Upper lobe of right lung (tissue), 1 donor: ENCODE measurements at regions not wholly inside any gene's neighbourhood (a gene's known extent, or its start where the extent isn't known, plus 50 kb on each side); places are given as distances from the start of the nearest gene placed in this dataset.

ENCODE experiments used
- ATAC-seq: fragments of 200-7000 bp; cut with Tn5 transposase; one replicate; pipeline ENCODE4 v1.9.1; 2020; ENCODE audit warnings: mild to moderate bottlenecking, moderate library complexity
- DNase-seq: peaks from one replicate; pipeline ENCODE4 v3.0.0-alpha.2; 2020
- H3K27ac ChIP-seq: fragments of 200-600 bp; one replicate; pipeline ENCODE4 v1.8.0; 2022
- H3K27me3 ChIP-seq: fragments of 200-600 bp; one replicate; pipeline ENCODE4 v1.8.0; 2022; ENCODE audit warnings: mild to moderate bottlenecking
- H3K36me3 ChIP-seq: fragments of 200-600 bp; one replicate; pipeline ENCODE4 v1.8.0; 2022
- H3K4me1 ChIP-seq: fragments of 200-600 bp; one replicate; pipeline ENCODE4 v1.8.0; 2022
- H3K4me3 ChIP-seq: fragments of 200-600 bp; one replicate; pipeline ENCODE4 v1.8.0; 2022; ENCODE audit warnings: mild to moderate bottlenecking
- H3K9me3 ChIP-seq: fragments of 200-600 bp; one replicate; pipeline ENCODE4 v1.8.0; 2022
- CTCF ChIP-seq: fragments of 200-600 bp; IDR thresholded peaks from one replicate; pipeline ENCODE4 v1.8.0; 2022; ENCODE audit warnings: antibody characterized with exemption
- intact Hi-C: fragments of 100-400 bp; cut with DNase I; formaldehyde crosslinking; loops from one replicate; pipeline ENCODE4 v1.11.0; 2022
- donor health status: DM: no; HTN: yes; CAD: no; lungs with severe emphysema.

- H3K4me1 ChIP-seq, result no peaks in the 10 kb centered on the region
- H3K4me3 ChIP-seq, result no peak overlapping the region
- ATAC-seq (no peak), DNase-seq (no peak)
- no peaks in the 10 kb centered on the region for H3K9me3 ChIP-seq
- no peaks in the 10 kb centered on the region for H3K27me3 ChIP-seq
- intact Hi-C loops, result no loop called here
- H3K36me3 ChIP-seq, result no peaks in the 10 kb centered on the region
- no peak for TF ChIP-seq CTCF
- H3K27ac ChIP-seq, result no peak overlapping the region
These were observed 916.2 kb upstream of the GHITM start for GRCh38 chr10:83222832-83223742.

DNA sequence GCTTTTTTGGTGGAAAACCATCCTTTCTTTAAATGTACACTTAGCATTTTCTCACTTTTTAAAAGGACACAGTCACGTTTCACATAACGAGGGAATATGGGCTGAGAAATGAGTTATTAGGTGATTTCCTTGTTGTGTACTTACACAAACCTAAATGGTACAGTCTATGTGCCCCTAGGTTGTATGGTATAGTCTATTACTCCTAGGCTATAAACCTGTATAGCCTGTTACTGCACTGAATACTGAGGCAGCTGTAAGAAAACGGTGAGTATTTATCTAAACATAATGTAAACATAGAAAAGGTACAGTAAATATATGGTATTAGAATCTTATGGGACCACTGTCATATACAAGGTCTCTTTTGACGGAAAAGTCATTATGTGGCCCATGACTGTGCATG, 913.5 kb upstream of the GHITM start:
- H3K4me1 ChIP-seq, result no peaks in the 10 kb centered on the region
- intact Hi-C loops, result no loop called here
- no peak overlapping the region for H3K4me3 ChIP-seq
- no peaks in the 10 kb centered on the region for H3K27me3 ChIP-seq
- H3K27ac ChIP-seq, result no peak overlapping the region
- no peak for DNase-seq
- no peaks in the 10 kb centered on the region for H3K36me3 ChIP-seq
- H3K9me3 ChIP-seq, result no peaks in the 10 kb centered on the region
- no peak for ATAC-seq
- no peak for TF ChIP-seq CTCF

DNA sequence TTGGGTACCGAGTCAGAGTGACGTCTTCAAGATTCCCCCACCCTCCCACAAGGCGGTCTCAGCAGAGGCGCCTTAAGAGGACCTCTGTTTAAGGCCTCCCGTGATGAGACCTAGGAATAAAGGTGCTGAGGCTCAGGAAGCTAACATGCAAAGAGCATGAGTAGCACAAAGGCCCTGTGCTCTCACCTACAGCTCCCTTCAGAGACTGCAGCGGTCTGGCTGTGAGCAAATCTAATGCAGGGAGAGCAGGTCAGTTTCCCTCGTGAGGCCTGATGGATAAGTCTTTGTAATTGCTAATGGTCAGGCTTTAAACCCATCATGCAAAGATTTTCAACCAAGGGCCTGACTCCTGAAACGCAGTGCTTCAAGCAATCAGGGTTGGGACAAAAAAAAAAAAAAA, 909.3 kb upstream of the GHITM start:
- H3K27ac ChIP-seq, result no peak overlapping the region
- ATAC-seq (no peak), DNase-seq (no peak)
- H3K4me1 ChIP-seq, result no peaks in the 10 kb centered on the region
- intact Hi-C loops, result no loop called here
- no peaks in the 10 kb centered on the region for H3K36me3 ChIP-seq
- H3K4me3 ChIP-seq, result no peak overlapping the region
- no peaks in the 10 kb centered on the region for H3K9me3 ChIP-seq
- no peaks in the 10 kb centered on the region for H3K27me3 ChIP-seq
- no peak for TF ChIP-seq CTCF

DNA sequence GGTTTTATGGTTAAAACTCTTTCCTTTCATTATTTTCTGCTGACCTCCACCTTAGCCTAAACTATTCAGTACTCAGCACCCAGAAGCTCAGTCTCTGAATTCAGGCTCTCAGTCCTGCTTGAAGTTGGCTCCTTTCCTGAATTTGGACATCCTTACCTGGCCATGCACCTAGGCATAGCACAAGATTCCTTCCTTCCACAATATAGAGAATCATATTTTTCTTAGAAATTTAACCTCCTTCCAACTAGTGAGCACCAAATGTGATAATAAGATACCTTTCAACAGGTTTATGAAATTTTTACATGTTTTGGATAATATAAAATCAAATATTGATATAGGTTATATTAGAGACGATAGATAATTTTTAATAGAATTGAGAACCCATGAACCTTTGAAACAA, 905.6 kb upstream of the GHITM start:
- ATAC-seq (no peak), DNase-seq (no peak)
- no peaks in the 10 kb centered on the region for H3K27me3 ChIP-seq
- no peak for TF ChIP-seq CTCF
- no peak overlapping the region for H3K4me3 ChIP-seq
- H3K36me3 ChIP-seq, result no peaks in the 10 kb centered on the region
- no peak overlapping the region for H3K27ac ChIP-seq
- H3K4me1 ChIP-seq, result no peaks in the 10 kb centered on the region
- intact Hi-C loops, result no loop called here
- no peaks in the 10 kb centered on the region for H3K9me3 ChIP-seq

- ATAC-seq (no peak), DNase-seq (no peak)
- no peaks in the 10 kb centered on the region for H3K4me1 ChIP-seq
- H3K36me3 ChIP-seq, result no peaks in the 10 kb centered on the region
- no peak overlapping the region for H3K4me3 ChIP-seq
- H3K27ac ChIP-seq, result no peak overlapping the region
- TF ChIP-seq CTCF, result no peak
- H3K9me3 ChIP-seq, result no peaks in the 10 kb centered on the region
- no peaks in the 10 kb centered on the region for H3K27me3 ChIP-seq
- intact Hi-C loops, result no loop called here
These were observed 891.1 kb upstream of the GHITM start for GRCh38 chr10:83248106-83248631.
